ENCODE measurements at regions not wholly inside any gene's neighbourhood (a gene's known extent, or its start where the extent isn't known, plus 50 kb on each side); places are given as distances from the start of the nearest gene placed in this dataset.

- Mint-ChIP-seq H3K36me3 (ENCODE audit: low read depth) (no peaks in the 10 kb centered on the region), H3K27ac (ENCODE audit: unreplicated experiment) (peak overlapping the region; percentile 92), H3K4me3 (ENCODE audit: unreplicated experiment) (no peak overlapping the region), H3K9me3 (ENCODE audit: low read depth) (peaks cover 6% of the 10 kb centered on the region), H3K4me1 (ENCODE audit: low read depth) (peaks cover 58% of the 10 kb centered on the region), H3K27me3 (ENCODE audit: low read depth) (no peaks in the 10 kb centered on the region)
- TF ChIP-seq, protein P1, sequence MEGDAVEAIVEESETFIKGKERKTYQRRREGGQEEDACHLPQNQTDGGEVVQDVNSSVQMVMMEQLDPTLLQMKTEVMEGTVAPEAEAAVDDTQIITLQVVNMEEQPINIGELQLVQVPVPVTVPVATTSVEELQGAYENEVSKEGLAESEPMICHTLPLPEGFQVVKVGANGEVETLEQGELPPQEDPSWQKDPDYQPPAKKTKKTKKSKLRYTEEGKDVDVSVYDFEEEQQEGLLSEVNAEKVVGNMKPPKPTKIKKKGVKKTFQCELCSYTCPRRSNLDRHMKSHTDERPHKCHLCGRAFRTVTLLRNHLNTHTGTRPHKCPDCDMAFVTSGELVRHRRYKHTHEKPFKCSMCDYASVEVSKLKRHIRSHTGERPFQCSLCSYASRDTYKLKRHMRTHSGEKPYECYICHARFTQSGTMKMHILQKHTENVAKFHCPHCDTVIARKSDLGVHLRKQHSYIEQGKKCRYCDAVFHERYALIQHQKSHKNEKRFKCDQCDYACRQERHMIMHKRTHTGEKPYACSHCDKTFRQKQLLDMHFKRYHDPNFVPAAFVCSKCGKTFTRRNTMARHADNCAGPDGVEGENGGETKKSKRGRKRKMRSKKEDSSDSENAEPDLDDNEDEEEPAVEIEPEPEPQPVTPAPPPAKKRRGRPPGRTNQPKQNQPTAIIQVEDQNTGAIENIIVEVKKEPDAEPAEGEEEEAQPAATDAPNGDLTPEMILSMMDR (IDR thresholded peaks at IDR 0.05): no peak
- no peak for DNase-seq (ENCODE audit: low spot score)
These were observed 162.7 kb downstream of the KLF12 start for GRCh38 chr13:73971481-73971880.

- peak overlapping the region; percentile 23 for H3K4me3 Mint-ChIP-seq (ENCODE audit: unreplicated experiment)
- H3K9me3 Mint-ChIP-seq (ENCODE audit: low read depth): peaks cover 6% of the 10 kb centered on the region
- no peaks in the 10 kb centered on the region for H3K36me3 Mint-ChIP-seq (ENCODE audit: low read depth)
- DNase-seq (ENCODE audit: low spot score): no peak
- peak overlapping the region; percentile 92 for H3K27ac Mint-ChIP-seq (ENCODE audit: unreplicated experiment)
- peaks cover 68% of the 10 kb centered on the region for H3K4me1 Mint-ChIP-seq (ENCODE audit: low read depth)
- H3K27me3 Mint-ChIP-seq (ENCODE audit: low read depth): no peaks in the 10 kb centered on the region
- TF ChIP-seq, protein P1 (IDR thresholded peaks at IDR 0.05): no peak
These were observed 163.7 kb downstream of the KLF12 start for GRCh38 chr13:73970421-73971055.

GRCh38 chr13:73967397-73968165, 166.6 kb downstream of the KLF12 start:
- Mint-ChIP-seq H3K27ac (ENCODE audit: unreplicated experiment) (no peak overlapping the region), H3K4me1 (ENCODE audit: low read depth) (peaks cover 55% of the 10 kb centered on the region), H3K36me3 (ENCODE audit: low read depth) (no peaks in the 10 kb centered on the region), H3K9me3 (ENCODE audit: low read depth) (no peaks in the 10 kb centered on the region), H3K4me3 (ENCODE audit: unreplicated experiment) (no peak overlapping the region), H3K27me3 (ENCODE audit: low read depth) (no peaks in the 10 kb centered on the region)
- no peak for DNase-seq (ENCODE audit: low spot score)
- TF ChIP-seq, protein P1 (IDR thresholded peaks at IDR 0.05): no peak

- H3K27me3 Mint-ChIP-seq (ENCODE audit: low read depth): no peaks in the 10 kb centered on the region
- H3K4me3 Mint-ChIP-seq (ENCODE audit: unreplicated experiment): no peak overlapping the region
- H3K36me3 Mint-ChIP-seq (ENCODE audit: low read depth): no peaks in the 10 kb centered on the region
- H3K27ac Mint-ChIP-seq (ENCODE audit: unreplicated experiment): peak overlapping the region; percentile 42
- TF ChIP-seq, protein P1 (IDR thresholded peaks at IDR 0.05): no peak
- no peak for DNase-seq (ENCODE audit: low spot score)
- no peaks in the 10 kb centered on the region for H3K9me3 Mint-ChIP-seq (ENCODE audit: low read depth)
- peaks cover 48% of the 10 kb centered on the region for H3K4me1 Mint-ChIP-seq (ENCODE audit: low read depth)
These were observed 167.9 kb downstream of the KLF12 start for GRCh38 chr13:73966331-73966730.

DNA sequence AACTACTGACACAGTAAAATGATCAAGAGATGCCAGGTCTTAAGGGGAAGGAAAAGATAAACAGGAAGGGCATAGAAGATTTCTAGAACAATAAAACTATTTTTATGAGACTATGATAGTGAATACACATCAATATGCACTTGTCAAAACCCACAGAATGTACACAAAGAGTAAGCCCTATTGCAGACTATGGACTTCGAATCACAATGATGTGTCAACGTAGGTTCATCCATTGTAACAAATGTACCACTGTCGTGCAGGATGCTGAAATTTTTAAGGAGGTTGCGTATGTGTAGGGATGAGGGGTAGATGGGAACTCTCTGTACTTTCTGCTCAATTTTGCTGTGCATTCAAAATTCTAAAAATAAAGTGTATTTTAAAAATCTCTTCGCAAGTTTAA, 171.9 kb downstream of the KLF12 start:
- H3K9me3 Mint-ChIP-seq (ENCODE audit: low read depth): no peaks in the 10 kb centered on the region
- H3K4me1 Mint-ChIP-seq (ENCODE audit: low read depth): peaks cover 29% of the 10 kb centered on the region
- H3K36me3 Mint-ChIP-seq (ENCODE audit: low read depth): peaks cover 1% of the 10 kb centered on the region
- H3K27me3 Mint-ChIP-seq (ENCODE audit: low read depth): no peaks in the 10 kb centered on the region
- TF ChIP-seq, protein P1 (IDR thresholded peaks at IDR 0.05): no peak
- H3K27ac Mint-ChIP-seq (ENCODE audit: unreplicated experiment): no peak overlapping the region
- no peak overlapping the region for H3K4me3 Mint-ChIP-seq (ENCODE audit: unreplicated experiment)
- no peak for DNase-seq (ENCODE audit: low spot score)

Measured in chondrocyte (in vitro differentiated cells).